Fibroblast of the aortic adventitia (primary cell): ENCODE measurements at regions not wholly inside any gene's neighbourhood (a gene's known extent, or its start where the extent isn't known, plus 50 kb on each side); places are given as distances from the start of the nearest gene placed in this dataset.

Source experiments
- DNase-seq: peaks from one replicate; pipeline ENCODE4 v3.0.0-alpha.2; 2010; ENCODE audit warnings: low read depth
- H3K4me3 ChIP-seq: 2 replicates; pipeline ENCODE4 v1.5.1; 2011; ENCODE audit warnings: low read depth, mild to moderate bottlenecking, control low read depth, low read length, moderate library complexity
- CTCF ChIP-seq: IDR thresholded peaks from 2 replicates; pipeline ENCODE4 v1.5.1; 2011; ENCODE audit warnings: mild to moderate bottlenecking, low read length, control low read depth, inconsistent platforms; ENCODE audit not compliant: insufficient read depth

- no peak for TF ChIP-seq CTCF
- peak; percentile 73 for DNase-seq
- no peak overlapping the region for H3K4me3 ChIP-seq
Measured at GRCh38 chr9:108469654-108470053, 386.1 kb downstream of the ACTL7B start.

- DNase-seq, result no peak
- peak; percentile 48 for TF ChIP-seq CTCF
- no peak overlapping the region for H3K4me3 ChIP-seq
Measured at GRCh38 chr9:108468364-108468763, 387.4 kb downstream of the ACTL7B start.

GRCh38 chr9:108467653-108468324 lies 388.0 kb downstream of the ACTL7B start:
- peak overlapping the region; percentile 26 for H3K4me3 ChIP-seq
- peak; percentile 87 for DNase-seq

GRCh38 chr9:108467161-108467560 lies 388.6 kb downstream of the ACTL7B start:
- TF ChIP-seq CTCF, result no peak
- DNase-seq, result no peak
- H3K4me3 ChIP-seq, result no peak overlapping the region

More at GRCh38 chr9:108467653-108468324, 388.0 kb downstream of the ACTL7B start:
- peak; percentile 32 for TF ChIP-seq CTCF

GRCh38 chr9:108466304-108466703 lies 389.5 kb downstream of the ACTL7B start:
- no peak for TF ChIP-seq CTCF
- no peak overlapping the region for H3K4me3 ChIP-seq
- DNase-seq, result no peak

- no peak overlapping the region for H3K4me3 ChIP-seq
- no peak for TF ChIP-seq CTCF
- DNase-seq, result peak; percentile 86
Measured at GRCh38 chr9:108463932-108464606, 391.7 kb downstream of the ACTL7B start.

- no peak overlapping the region for H3K4me3 ChIP-seq
- no peak for TF ChIP-seq CTCF
- DNase-seq, result no peak
Measured at GRCh38 chr9:108456903-108457302, 398.9 kb downstream of the ACTL7B start.
